GM12878 (cell line): ENCODE measurements at regions not wholly inside any gene's neighbourhood (a gene's known extent, or its start where the extent isn't known, plus 50 kb on each side); places are given as distances from the start of the nearest gene placed in this dataset.
"Not testable (repeated sequence)": the region's sequence is repeated elsewhere in the genome, so short reads cannot be mapped to it uniquely, and the experiment has no call there.

Source experiments
- ATAC-seq: fragments of 200-7000 bp; cut with Tn5 transposase; 3 replicates; pipeline ENCODE4 v1.9.1; 2020; ENCODE audit warnings: mild to moderate bottlenecking, moderate library complexity
- BruUV-seq: library from RNA; stranded (reverse); fragments of 400-500 nt; replicated peaks from 2 replicates; lab custom pipeline; 2021; lab: Mats Ljungman, UMichigan
- CTCF ChIA-PET: fragments of 300-600 bp; sonication (Branson Sonifier 250); formaldehyde crosslinking; extraction: SDS; loops from one replicate; lab custom pipeline; 2021; ENCODE audit warnings: inconsistent platforms; lab: Yijun Ruan, JAX
- POLR2A ChIA-PET: fragments of 350-600 bp; formaldehyde crosslinking; extraction: SDS; loops from one replicate; lab custom pipeline; 2021; ENCODE audit warnings: inconsistent platforms; lab: Charles Lee
- RAD21 ChIA-PET: fragments of 300-600 bp; sonication (Branson Sonifier 250); formaldehyde crosslinking; loops from one replicate; lab custom pipeline; 2023; ENCODE audit warnings: antibody characterized with exemption; ENCODE audit not compliant: unreplicated experiment; lab: Charles Lee
- SMC1A ChIA-PET: fragments of 300-600 bp; sonication (Branson Sonifier 250); formaldehyde crosslinking; loops from one replicate; lab custom pipeline; 2023; ENCODE audit not compliant: unreplicated experiment, uncharacterized antibody; lab: Charles Lee
- DNase-seq: peaks from one replicate; pipeline ENCODE4 v3.0.0-alpha.2; 2011; ENCODE audit warnings: low read depth, low spot score
- FAIRE-seq: peaks from 3 replicates; lab custom pipeline; 2011; peaks lifted over from hg19 to GRCh38; lab: Jason Lieb, UNC
- H2AFZ ChIP-seq: 2 replicates; pipeline ENCODE4 v1.6.0; 2011; ENCODE audit warnings: low read depth, low read length, control low read depth; ENCODE audit not compliant: control insufficient read depth
- H3K27ac ChIP-seq: 2 replicates; pipeline ENCODE4 v1.5.1; 2011; ENCODE audit warnings: control low read depth; ENCODE audit not compliant: control insufficient read depth, insufficient read depth
- H3K27me3 ChIP-seq, 2 experiments: replicated peaks in 1 of 2; 2 replicates each; pipeline versions ENCODE4 v1.6.0 to v1.6.1; 2011; ENCODE audit warnings: low read length in 1 of 2; ENCODE audit not compliant: control insufficient read depth in 2 of 2, insufficient read depth in 2 of 2
- H3K36me3 ChIP-seq, 2 experiments: 2 replicates each; pipeline ENCODE4 v1.5.1; 2011; ENCODE audit warnings: low read length in 1 of 2; ENCODE audit not compliant: control insufficient read depth in 2 of 2, insufficient read depth in 2 of 2
- H3K4me1 ChIP-seq: 2 replicates; pipeline ENCODE4 v1.6.1; 2011; ENCODE audit warnings: mild to moderate bottlenecking, low read length, moderate library complexity, mixed read lengths; ENCODE audit not compliant: control insufficient read depth, insufficient read depth
- H3K4me2 ChIP-seq: 2 replicates; pipeline ENCODE4 v1.6.0; 2011; ENCODE audit warnings: control low read depth; ENCODE audit not compliant: control insufficient read depth, insufficient read depth
- H3K4me3 ChIP-seq: fragments of 200-600 bp; sonication (generic); 2 replicates; pipeline ENCODE4 v1.5.1; 2016
- H3K79me2 ChIP-seq: 2 replicates; pipeline ENCODE4 v1.6.0; 2011; ENCODE audit warnings: low read length; ENCODE audit not compliant: control insufficient read depth, insufficient read depth
- H3K9ac ChIP-seq: 2 replicates; pipeline ENCODE4 v1.8.0; 2011; ENCODE audit warnings: low read length, control low read depth, mixed read lengths; ENCODE audit not compliant: control insufficient read depth, insufficient read depth
- H3K9me3 ChIP-seq: replicated peaks from 3 replicates; pipeline ENCODE4 v1.5.1; 2011; ENCODE audit warnings: mild to moderate bottlenecking, low read length; ENCODE audit not compliant: control insufficient read depth, insufficient read depth
- H4K20me1 ChIP-seq: 2 replicates; pipeline ENCODE4 v1.6.0; 2011; ENCODE audit not compliant: control insufficient read depth, insufficient read depth
- CHD4 ChIP-seq: fragments of 200-600 bp; sonication (generic); IDR thresholded peaks from 2 replicates; pipeline ENCODE4 v1.6.1; 2016; ENCODE audit warnings: mild to moderate bottlenecking
- FOXM1 ChIP-seq: IDR thresholded peaks from 2 replicates; pipeline ENCODE4 v1.6.1; 2012; ENCODE audit warnings: low read depth, mild to moderate bottlenecking, inconsistent platforms, low read length, moderate library complexity
- KAT2A ChIP-seq: conservative IDR thresholded peaks from 2 replicates; pipeline ENCODE4 v1.6.1; 2011; ENCODE audit warnings: low read depth, low read length; ENCODE audit not compliant: control insufficient read depth
- PML ChIP-seq: IDR thresholded peaks from 2 replicates; pipeline ENCODE4 v1.6.1; 2012; ENCODE audit warnings: low read length, inconsistent platforms
- POLR2AphosphoS5 ChIP-seq: IDR thresholded peaks from 2 replicates; pipeline ENCODE4 v1.6.1; 2011; ENCODE audit warnings: mild to moderate bottlenecking, low read length, inconsistent platforms
- SREBF2 ChIP-seq: IDR thresholded peaks from 2 replicates; pipeline ENCODE4 v1.6.1; 2012; ENCODE audit warnings: mild to moderate bottlenecking, low read length
- SRF ChIP-seq, 2 experiments: IDR thresholded peaks; 2 replicates each; pipeline ENCODE4 v1.6.1; 2011; ENCODE audit warnings: low read depth in 2 of 2, low read length in 2 of 2, mild to moderate bottlenecking in 1 of 2, moderate library complexity in 1 of 2
- SUZ12 ChIP-seq: fragments of 200-600 bp; sonication (generic); IDR thresholded peaks from one replicate; pipeline ENCODE4 v1.6.1; 2018; ENCODE audit warnings: antibody characterized with exemption, mild to moderate bottlenecking; ENCODE audit not compliant: unreplicated experiment
- TCF3 ChIP-seq: IDR thresholded peaks from 2 replicates; pipeline ENCODE4 v1.6.1; 2012; ENCODE audit warnings: low read depth, mild to moderate bottlenecking, low read length, borderline replicate concordance; ENCODE audit not compliant: insufficient read depth
- WGBS: methylation state at CpG from one replicate; pipeline ENCODE4 v1.1.6; 2016; ENCODE audit warnings: low lambda C conversion rate; ENCODE audit not compliant: insufficient replicate concordance, insufficient coverage; ENCODE audit errors: missing lambda C conversion rate; 5-methylcytosine and 5-hydroxymethylcytosine counted together
- in situ Hi-C: fragments of 300-500 bp; cut with MboI; formaldehyde crosslinking; loops from 9 replicates; pipeline ENCODE4 v1.14.3; 2018; ENCODE audit warnings: mixed read lengths
- intact Hi-C: fragments of 100-400 bp; cut with micrococcal nuclease; formaldehyde crosslinking; loops from one replicate; pipeline ENCODE4 v1.14.2; 2022; ENCODE audit not compliant: unreplicated experiment
- TF ChIP-seq, protein P1 (sequence below): fragments of 450-650 bp; IDR thresholded peaks from 2 replicates; pipeline ENCODE4 v1.6.1; 2018; ENCODE audit warnings: borderline replicate concordance, mild to moderate bottlenecking; ENCODE audit not compliant: partially characterized antibody
- TF ChIP-seq, protein P2 (sequence below): fragments of 450-650 bp; IDR thresholded peaks from 2 replicates; pipeline ENCODE4 v1.6.1; 2017; ENCODE audit warnings: mild to moderate bottlenecking, low read depth, inconsistent platforms; ENCODE audit not compliant: poor library complexity, severe bottlenecking
- TF ChIP-seq, protein P3 (sequence below): fragments of 450-650 bp; IDR thresholded peaks from 2 replicates; pipeline ENCODE4 v1.6.1; 2016; ENCODE audit warnings: mild to moderate bottlenecking

DNA sequence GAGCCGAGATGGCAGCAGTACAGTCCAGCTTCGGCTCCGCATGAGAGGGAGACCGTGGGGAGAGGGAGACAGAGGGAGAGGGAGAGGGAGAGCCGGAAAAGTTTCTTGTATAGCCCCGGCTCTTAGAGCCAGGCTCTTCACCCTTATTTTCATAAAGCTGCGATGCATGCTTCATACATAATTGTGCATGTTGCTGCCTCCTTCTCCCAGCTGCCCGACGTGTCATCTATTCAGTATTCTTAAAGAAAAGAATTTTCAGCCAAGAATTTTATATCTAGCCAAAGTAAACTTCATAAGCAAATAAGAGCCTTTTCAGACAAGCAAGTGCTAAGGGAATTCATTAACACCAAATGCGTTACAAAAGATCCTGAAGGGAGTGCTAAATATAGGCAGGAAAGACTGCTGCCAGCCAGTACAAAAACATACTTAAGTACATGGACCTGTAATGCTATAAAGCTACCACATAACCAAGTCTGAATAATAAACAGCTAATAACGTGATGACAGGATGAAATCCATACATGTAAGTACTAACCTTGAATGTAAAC is 219.8 kb upstream of the CXADR start:
- WGBS, result 76% methylated on average over 11 of the region's 11 CpGs
- ATAC-seq, H3K4me3 ChIP-seq, H4K20me1 ChIP-seq, H3K79me2 ChIP-seq, DNase-seq, H3K27me3 ChIP-seq, H3K4me1 ChIP-seq, in situ Hi-C loops, BruUV-seq, POLR2A ChIA-PET, RAD21 ChIA-PET, H3K9me3 ChIP-seq, SMC1A ChIA-PET, H3K36me3 ChIP-seq, H2AFZ ChIP-seq, intact Hi-C loops, H3K9ac ChIP-seq, H3K27ac ChIP-seq, FAIRE-seq, H3K4me2 ChIP-seq, CTCF ChIA-PET: not testable (repeated sequence)

DNA sequence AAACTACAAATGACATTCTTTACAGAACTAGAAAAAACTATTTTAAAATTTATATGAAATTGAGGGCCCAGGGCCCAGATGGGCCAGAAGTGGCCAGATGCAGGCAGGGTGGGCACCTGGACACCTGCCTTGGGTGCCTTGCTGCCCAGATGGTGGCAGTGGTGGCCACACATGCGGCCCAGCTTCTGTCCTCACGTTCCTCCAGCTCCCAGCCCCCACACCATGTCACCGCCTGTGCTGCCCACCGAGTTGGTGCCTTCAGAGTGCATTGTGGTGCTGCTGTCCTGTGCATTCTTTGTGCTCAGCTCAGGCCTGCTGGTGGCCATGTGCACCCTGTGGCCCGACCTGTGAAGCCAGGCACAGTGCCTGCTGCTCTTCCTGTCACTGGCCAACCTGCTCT is 216.8 kb upstream of the CXADR start:
- no TSS peak for BruUV-seq
- intact Hi-C loops, result no loop called here
- RAD21 ChIA-PET, result no interaction called here
- TF ChIP-seq SUZ12 (no peak), SRF (IDR thresholded peaks at IDR 0.05; ENCODE audit: low read depth in 2 of 2, low read length in 2 of 2) (no peak), CHD4 (no peak), PML (no peak), TCF3 (no peak), SREBF2 (no peak), POLR2AphosphoS5 (no peak), KAT2A (no peak), FOXM1 (no peak)
- TF ChIP-seq, protein P1, sequence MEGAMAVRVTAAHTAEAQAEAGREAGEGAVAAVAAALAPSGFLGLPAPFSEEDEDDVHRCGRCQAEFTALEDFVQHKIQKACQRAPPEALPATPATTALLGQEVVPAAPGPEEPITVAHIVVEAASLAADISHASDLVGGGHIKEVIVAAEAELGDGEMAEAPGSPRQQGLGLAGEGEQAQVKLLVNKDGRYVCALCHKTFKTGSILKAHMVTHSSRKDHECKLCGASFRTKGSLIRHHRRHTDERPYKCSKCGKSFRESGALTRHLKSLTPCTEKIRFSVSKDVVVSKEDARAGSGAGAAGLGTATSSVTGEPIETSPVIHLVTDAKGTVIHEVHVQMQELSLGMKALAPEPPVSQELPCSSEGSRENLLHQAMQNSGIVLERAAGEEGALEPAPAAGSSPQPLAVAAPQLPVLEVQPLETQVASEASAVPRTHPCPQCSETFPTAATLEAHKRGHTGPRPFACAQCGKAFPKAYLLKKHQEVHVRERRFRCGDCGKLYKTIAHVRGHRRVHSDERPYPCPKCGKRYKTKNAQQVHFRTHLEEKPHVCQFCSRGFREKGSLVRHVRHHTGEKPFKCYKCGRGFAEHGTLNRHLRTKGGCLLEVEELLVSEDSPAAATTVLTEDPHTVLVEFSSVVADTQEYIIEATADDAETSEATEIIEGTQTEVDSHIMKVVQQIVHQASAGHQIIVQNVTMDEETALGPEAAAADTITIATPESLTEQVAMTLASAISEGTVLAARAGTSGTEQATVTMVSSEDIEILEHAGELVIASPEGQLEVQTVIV, result no peak
- TF ChIP-seq, protein P2, sequence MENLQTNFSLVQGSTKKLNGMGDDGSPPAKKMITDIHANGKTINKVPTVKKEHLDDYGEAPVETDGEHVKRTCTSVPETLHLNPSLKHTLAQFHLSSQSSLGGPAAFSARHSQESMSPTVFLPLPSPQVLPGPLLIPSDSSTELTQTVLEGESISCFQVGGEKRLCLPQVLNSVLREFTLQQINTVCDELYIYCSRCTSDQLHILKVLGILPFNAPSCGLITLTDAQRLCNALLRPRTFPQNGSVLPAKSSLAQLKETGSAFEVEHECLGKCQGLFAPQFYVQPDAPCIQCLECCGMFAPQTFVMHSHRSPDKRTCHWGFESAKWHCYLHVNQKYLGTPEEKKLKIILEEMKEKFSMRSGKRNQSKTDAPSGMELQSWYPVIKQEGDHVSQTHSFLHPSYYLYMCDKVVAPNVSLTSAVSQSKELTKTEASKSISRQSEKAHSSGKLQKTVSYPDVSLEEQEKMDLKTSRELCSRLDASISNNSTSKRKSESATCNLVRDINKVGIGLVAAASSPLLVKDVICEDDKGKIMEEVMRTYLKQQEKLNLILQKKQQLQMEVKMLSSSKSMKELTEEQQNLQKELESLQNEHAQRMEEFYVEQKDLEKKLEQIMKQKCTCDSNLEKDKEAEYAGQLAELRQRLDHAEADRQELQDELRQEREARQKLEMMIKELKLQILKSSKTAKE, result no peak
- TF ChIP-seq, protein P3, sequence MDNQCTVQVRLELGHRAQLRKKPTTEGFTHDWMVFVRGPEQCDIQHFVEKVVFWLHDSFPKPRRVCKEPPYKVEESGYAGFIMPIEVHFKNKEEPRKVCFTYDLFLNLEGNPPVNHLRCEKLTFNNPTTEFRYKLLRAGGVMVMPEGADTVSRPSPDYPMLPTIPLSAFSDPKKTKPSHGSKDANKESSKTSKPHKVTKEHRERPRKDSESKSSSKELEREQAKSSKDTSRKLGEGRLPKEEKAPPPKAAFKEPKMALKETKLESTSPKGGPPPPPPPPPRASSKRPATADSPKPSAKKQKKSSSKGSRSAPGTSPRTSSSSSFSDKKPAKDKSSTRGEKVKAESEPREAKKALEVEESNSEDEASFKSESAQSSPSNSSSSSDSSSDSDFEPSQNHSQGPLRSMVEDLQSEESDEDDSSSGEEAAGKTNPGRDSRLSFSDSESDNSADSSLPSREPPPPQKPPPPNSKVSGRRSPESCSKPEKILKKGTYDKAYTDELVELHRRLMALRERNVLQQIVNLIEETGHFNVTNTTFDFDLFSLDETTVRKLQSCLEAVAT, result no peak

More for the DNA sequence above, 216.8 kb upstream of the CXADR start:
- FAIRE-seq (no peak), DNase-seq (no peak), ATAC-seq (no peak)
- no peak overlapping the region for H3K9ac ChIP-seq
- no peak overlapping the region for H3K4me3 ChIP-seq
- CTCF ChIA-PET, result no interaction called here
- H3K9me3 ChIP-seq, result no peaks in the 10 kb centered on the region; the same call in 2 of the 3 replicates
- POLR2A ChIA-PET, result no interaction called here
- H3K27me3 ChIP-seq, result no peaks in the 10 kb centered on the region
- H4K20me1 ChIP-seq, result no peaks in the 10 kb centered on the region
- in situ Hi-C loops, result no loop called here
- SMC1A ChIA-PET, result no interaction called here
- WGBS, result 0% methylated on average over 5 of the region's 5 CpGs
- H3K36me3 ChIP-seq, result no peaks in the 10 kb centered on the region
- no peak overlapping the region for H2AFZ ChIP-seq
- no peak overlapping the region for H3K27ac ChIP-seq
- H3K79me2 ChIP-seq, result no peaks in the 10 kb centered on the region
- no peaks in the 10 kb centered on the region for H3K4me1 ChIP-seq
- H3K4me2 ChIP-seq, result no peak overlapping the region
